Breast epithelium (tissue), 3 donors: ENCODE measurements at regions not wholly inside any gene's neighbourhood (a gene's known extent, or its start where the extent isn't known, plus 50 kb on each side); places are given as distances from the start of the nearest gene placed in this dataset.

Experiments used
- CTCF ChIP-seq, 3 donors: fragments of 450-650 bp; IDR thresholded peaks; one replicate each; pipeline ENCODE4 v1.5.1; 2016 to 2017; ENCODE audit warnings: antibody characterized with exemption in 3 of 3, mild to moderate bottlenecking in 3 of 3, moderate library complexity in 3 of 3
- POLR2AphosphoS5 ChIP-seq, 3 donors: sonication (generic); formaldehyde crosslinking; IDR thresholded peaks; one replicate each; pipeline ENCODE4 v1.6.1; 2017; ENCODE audit warnings: antibody characterized with exemption in 3 of 3

- no peak for TF ChIP-seq CTCF (IDR thresholded peaks at IDR 0.05)
- TF ChIP-seq POLR2AphosphoS5 (IDR thresholded peaks at IDR 0.05) = no peak
Observed at GRCh38 chr10:44064987-44065787, 319.7 kb downstream of the CXCL12 start.
